ENCODE measurements at regions not wholly inside any gene's neighbourhood (a gene's known extent, or its start where the extent isn't known, plus 50 kb on each side); places are given as distances from the start of the nearest gene placed in this dataset.

DNA sequence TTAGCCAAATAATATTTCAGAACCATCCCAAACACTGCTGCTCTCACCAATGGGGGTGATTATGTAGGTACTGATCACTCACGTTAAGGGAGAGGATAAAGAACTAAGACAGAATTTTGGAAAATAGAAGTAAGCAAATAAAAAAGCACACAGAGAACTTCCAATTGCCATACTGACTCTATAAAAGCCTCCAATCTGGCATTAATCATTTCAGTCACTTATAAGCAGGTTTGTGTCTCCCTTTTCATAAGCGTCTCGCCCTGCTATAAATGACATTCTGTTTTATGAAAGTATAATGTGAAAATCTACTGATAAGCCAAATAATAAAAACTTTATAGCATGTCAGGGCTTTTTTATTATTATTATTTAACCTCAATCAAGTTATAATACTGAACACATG lies 435.2 kb downstream of the ETNK1 start:
- no peak for TF ChIP-seq CTCF (IDR thresholded peaks at IDR 0.05)
- TF ChIP-seq POLR2A (IDR thresholded peaks at IDR 0.05) = no peak
